ENCODE measurements at regions not wholly inside any gene's neighbourhood (a gene's known extent, or its start where the extent isn't known, plus 50 kb on each side); places are given as distances from the start of the nearest gene placed in this dataset.

GRCh38 chr3:197393711-197394110, 95.3 kb upstream of the DLG1 start:
- TF ChIP-seq CTCF (IDR thresholded peaks at IDR 0.05) (no peak), POLR2AphosphoS5 (IDR thresholded peaks at IDR 0.05) (no peak)
